Neural cell (in vitro differentiated cells): ENCODE measurements at regions not wholly inside any gene's neighbourhood (a gene's known extent, or its start where the extent isn't known, plus 50 kb on each side); places are given as distances from the start of the nearest gene placed in this dataset.

Experiments
- H2AFZ ChIP-seq: fragments of 200-600, 300-800 bp; sonication (generic), shearing (Covaris generic); 2 replicates; pipeline ENCODE4 v1.6.0; 2014; ENCODE audit warnings: low read depth, mild to moderate bottlenecking, antibody characterized with exemption, low read length, moderate library complexity
- H3F3A ChIP-seq: fragments of 200-600 bp; shearing (Covaris generic); 2 replicates; pipeline ENCODE4 v1.6.1; 2016; ENCODE audit warnings: mild to moderate bottlenecking, moderate library complexity, mixed read lengths, antibody characterized with exemption, low read length; ENCODE audit not compliant: insufficient read depth, poor library complexity, severe bottlenecking
- H3K27ac ChIP-seq: fragments of 200-600, 300-800 bp; sonication (generic), shearing (Covaris generic); 2 replicates; pipeline ENCODE4 v1.5.1; 2014; ENCODE audit warnings: mild to moderate bottlenecking, low read length, moderate library complexity
- H3K27me3 ChIP-seq: fragments of 300-800, 200-600 bp; sonication (generic), shearing (Covaris generic); 2 replicates; pipeline ENCODE4 v1.6.0; 2014; ENCODE audit warnings: mild to moderate bottlenecking, low read depth, low read length, moderate library complexity; ENCODE audit not compliant: insufficient read depth
- H3K36me3 ChIP-seq: fragments of 300-800, 200-600 bp; sonication (generic), shearing (Covaris generic); 2 replicates; pipeline ENCODE4 v1.5.1; 2014; ENCODE audit warnings: mild to moderate bottlenecking, antibody characterized with exemption, low read length, moderate library complexity; ENCODE audit not compliant: insufficient read depth
- H3K4me2 ChIP-seq: fragments of 300-800, 200-600 bp; sonication (generic), shearing (Covaris generic); 2 replicates; pipeline ENCODE4 v1.6.0; 2014; ENCODE audit warnings: mild to moderate bottlenecking, low read length
- H3K4me3 ChIP-seq: fragments of 300-800, 200-600 bp; sonication (generic), shearing (Covaris generic); 2 replicates; pipeline ENCODE4 v1.5.1; 2014; ENCODE audit warnings: mild to moderate bottlenecking, low read length, moderate library complexity
- H3K79me2 ChIP-seq: fragments of 200-600 bp; shearing (Covaris generic); replicated peaks from 2 replicates; pipeline ENCODE4 v1.6.0; 2014; ENCODE audit warnings: mild to moderate bottlenecking, low read length, moderate library complexity; ENCODE audit not compliant: insufficient read depth
- H3K9ac ChIP-seq: fragments of 300-800, 200-600 bp; sonication (generic), shearing (Covaris generic); 2 replicates; pipeline ENCODE4 v1.6.1; 2016; ENCODE audit warnings: mild to moderate bottlenecking, low read length, mixed read lengths
- H3K9me2 ChIP-seq: fragments of 200-600 bp; shearing (Covaris generic); 2 replicates; pipeline ENCODE4 v1.6.1; 2016; ENCODE audit warnings: mild to moderate bottlenecking, low read length, mixed read lengths; ENCODE audit not compliant: insufficient read depth
- H3K9me3 ChIP-seq: fragments of 200-600, 300-800 bp; sonication (generic), shearing (Covaris generic); 2 replicates; pipeline ENCODE4 v1.6.1; 2016; ENCODE audit warnings: mild to moderate bottlenecking, mixed run types, low read length, moderate library complexity, mixed read lengths
- H4K20me1 ChIP-seq: fragments of 200-600 bp; shearing (Covaris generic); 2 replicates; pipeline ENCODE4 v1.6.1; 2016; ENCODE audit warnings: mild to moderate bottlenecking, mixed run types; ENCODE audit not compliant: insufficient read depth
- CTCF ChIP-seq: fragments of 450-650 bp; IDR thresholded peaks from 2 replicates; pipeline ENCODE4 v1.5.1; 2014; ENCODE audit warnings: antibody characterized with exemption, mild to moderate bottlenecking, moderate library complexity; ENCODE audit not compliant: poor library complexity, severe bottlenecking
- EP300 ChIP-seq: fragments of 450-650 bp; conservative IDR thresholded peaks from 2 replicates; pipeline ENCODE4 v1.6.1; 2014; ENCODE audit warnings: antibody characterized with exemption, mild to moderate bottlenecking, moderate library complexity; ENCODE audit not compliant: poor library complexity, severe bottlenecking
- EZH2 ChIP-seq: fragments of 200-600, 300-800 bp; shearing (Covaris generic), sonication (generic); IDR thresholded peaks from 2 replicates; pipeline ENCODE4 v1.6.1; 2014; ENCODE audit warnings: antibody characterized with exemption, low read length, borderline replicate concordance, mild to moderate bottlenecking; ENCODE audit not compliant: insufficient read depth, poor library complexity, severe bottlenecking
- MXI1 ChIP-seq: fragments of 450-650 bp; conservative IDR thresholded peaks from 2 replicates; pipeline ENCODE4 v1.6.1; 2014; ENCODE audit warnings: antibody characterized with exemption, mild to moderate bottlenecking; ENCODE audit not compliant: poor library complexity, severe bottlenecking
- POLR2AphosphoS5 ChIP-seq: IDR thresholded peaks from 2 replicates; pipeline ENCODE4 v1.6.1; 2012
- RAD21 ChIP-seq: fragments of 450-650 bp; conservative IDR thresholded peaks from 2 replicates; pipeline ENCODE4 v1.6.1; 2014; ENCODE audit warnings: antibody characterized with exemption, mild to moderate bottlenecking, moderate library complexity
- REST ChIP-seq: IDR thresholded peaks from 2 replicates; pipeline ENCODE4 v1.6.1; 2012; ENCODE audit warnings: borderline replicate concordance
- SMC3 ChIP-seq: fragments of 450-650 bp; conservative IDR thresholded peaks from 2 replicates; pipeline ENCODE4 v1.6.1; 2014; ENCODE audit warnings: antibody characterized with exemption, mild to moderate bottlenecking, moderate library complexity; ENCODE audit not compliant: poor library complexity
- TAF1 ChIP-seq: IDR thresholded peaks from 2 replicates; pipeline ENCODE4 v1.6.1; 2012; ENCODE audit warnings: low read depth

- Histone ChIP-seq H3K9me2 (no peaks in the 10 kb centered on the region), H3K79me2 (no peaks in the 10 kb centered on the region), H4K20me1 (no peaks in the 10 kb centered on the region), H2AFZ (no peak overlapping the region), H3K4me3 (no peak overlapping the region), H3K27me3 (no peaks in the 10 kb centered on the region), H3K9me3 (no peaks in the 10 kb centered on the region), H3K4me2 (no peak overlapping the region), H3F3A (no peaks in the 10 kb centered on the region), H3K27ac (no peak overlapping the region), H3K36me3 (no peaks in the 10 kb centered on the region), H3K9ac (no peak overlapping the region)
- TF ChIP-seq EP300: no peak
- TF ChIP-seq POLR2AphosphoS5: no peak
- TF ChIP-seq MXI1: no peak
- TF ChIP-seq CTCF: no peak
- TF ChIP-seq RAD21: no peak
These were observed 571.0 kb downstream of the SH2D4B start for GRCh38 chr10:81108516-81109199.

- TF ChIP-seq TAF1 (no peak), EP300 (no peak), RAD21 (no peak), REST (no peak), EZH2 (no peak), MXI1 (no peak), SMC3 (no peak), POLR2AphosphoS5 (no peak), CTCF (no peak)
These were observed 571.6 kb downstream of the SH2D4B start for GRCh38 chr10:81109200-81109752.

More at GRCh38 chr10:81109200-81109752, 571.6 kb downstream of the SH2D4B start:
- no peak overlapping the region for H3K27ac ChIP-seq
- no peaks in the 10 kb centered on the region for H3K9me2 ChIP-seq
- no peaks in the 10 kb centered on the region for H3K36me3 ChIP-seq
- no peak overlapping the region for H2AFZ ChIP-seq
- no peaks in the 10 kb centered on the region for H3K27me3 ChIP-seq
- no peaks in the 10 kb centered on the region for H3F3A ChIP-seq
- H3K79me2 ChIP-seq: no peaks in the 10 kb centered on the region
- no peaks in the 10 kb centered on the region for H4K20me1 ChIP-seq
- H3K9ac ChIP-seq: no peak overlapping the region
- H3K4me3 ChIP-seq: no peak overlapping the region
- no peak overlapping the region for H3K4me2 ChIP-seq
- no peaks in the 10 kb centered on the region for H3K9me3 ChIP-seq
